Gastroesophageal sphincter (tissue), 3 donors: ENCODE measurements at regions not wholly inside any gene's neighbourhood (a gene's known extent, or its start where the extent isn't known, plus 50 kb on each side); places are given as distances from the start of the nearest gene placed in this dataset.
"Not testable (repeated sequence)": the region's sequence is repeated elsewhere in the genome, so short reads cannot be mapped to it uniquely, and the experiment has no call there.

Source experiments
- EP300 ChIP-seq: sonication (generic); formaldehyde crosslinking; IDR thresholded peaks from one replicate; pipeline ENCODE4 v1.6.1; 2017; ENCODE audit warnings: antibody characterized with exemption, mild to moderate bottlenecking
- POLR2A ChIP-seq, 2 donors: fragments of 450-650 bp; IDR thresholded peaks; one replicate each; pipeline ENCODE4 v1.6.1; 2017; ENCODE audit warnings: antibody characterized with exemption in 2 of 2, mild to moderate bottlenecking in 2 of 2, moderate library complexity in 1 of 2
- POLR2AphosphoS5 ChIP-seq: sonication (generic); formaldehyde crosslinking; IDR thresholded peaks from one replicate; pipeline ENCODE4 v1.6.1; 2017; ENCODE audit warnings: antibody characterized with exemption
- TF ChIP-seq, protein P1 (sequence below), 4 experiments: fragments of 200-600 bp in 2 of 4; fragments of 450-650 bp in 2 of 4; sonication (generic) in 1 of 4; IDR thresholded peaks; one replicate each; pipeline ENCODE4 v1.5.1; 2017 to 2019; ENCODE audit warnings: antibody characterized with exemption in 4 of 4, mild to moderate bottlenecking in 2 of 4, moderate library complexity in 2 of 4

- TF ChIP-seq, protein P1, sequence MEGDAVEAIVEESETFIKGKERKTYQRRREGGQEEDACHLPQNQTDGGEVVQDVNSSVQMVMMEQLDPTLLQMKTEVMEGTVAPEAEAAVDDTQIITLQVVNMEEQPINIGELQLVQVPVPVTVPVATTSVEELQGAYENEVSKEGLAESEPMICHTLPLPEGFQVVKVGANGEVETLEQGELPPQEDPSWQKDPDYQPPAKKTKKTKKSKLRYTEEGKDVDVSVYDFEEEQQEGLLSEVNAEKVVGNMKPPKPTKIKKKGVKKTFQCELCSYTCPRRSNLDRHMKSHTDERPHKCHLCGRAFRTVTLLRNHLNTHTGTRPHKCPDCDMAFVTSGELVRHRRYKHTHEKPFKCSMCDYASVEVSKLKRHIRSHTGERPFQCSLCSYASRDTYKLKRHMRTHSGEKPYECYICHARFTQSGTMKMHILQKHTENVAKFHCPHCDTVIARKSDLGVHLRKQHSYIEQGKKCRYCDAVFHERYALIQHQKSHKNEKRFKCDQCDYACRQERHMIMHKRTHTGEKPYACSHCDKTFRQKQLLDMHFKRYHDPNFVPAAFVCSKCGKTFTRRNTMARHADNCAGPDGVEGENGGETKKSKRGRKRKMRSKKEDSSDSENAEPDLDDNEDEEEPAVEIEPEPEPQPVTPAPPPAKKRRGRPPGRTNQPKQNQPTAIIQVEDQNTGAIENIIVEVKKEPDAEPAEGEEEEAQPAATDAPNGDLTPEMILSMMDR (IDR thresholded peaks at IDR 0.05): not testable (repeated sequence)
- TF ChIP-seq POLR2A (IDR thresholded peaks at IDR 0.05); POLR2AphosphoS5; EP300: not testable (repeated sequence)
Measured at GRCh38 chr17:22376747-22377146, 684.4 kb downstream of the KCNJ18 start.
